HCT116 (cell line): ENCODE measurements at regions not wholly inside any gene's neighbourhood (a gene's known extent, or its start where the extent isn't known, plus 50 kb on each side); places are given as distances from the start of the nearest gene placed in this dataset.

Experiments
- CTCF ChIP-seq, 3 experiments: fragments of 200-600 bp in 1 of 3; sonication (generic) in 1 of 3; IDR thresholded peaks in 2 of 3; conservative IDR thresholded peaks in 1 of 3; 2 replicates each; pipeline ENCODE4 v1.5.1; 2012 to 2017; ENCODE audit warnings: low read depth in 2 of 3, low read length in 2 of 3, antibody characterized with exemption in 1 of 3, borderline replicate concordance in 1 of 3, control low read depth in 1 of 3, mild to moderate bottlenecking in 1 of 3, mixed read lengths in 1 of 3, mixed run types in 1 of 3, moderate library complexity in 1 of 3; ENCODE audit not compliant: insufficient read depth in 1 of 3
- EZH2 ChIP-seq: fragments of 200-600 bp; sonication (generic); IDR thresholded peaks from 2 replicates; pipeline ENCODE4 v1.6.1; 2017; ENCODE audit warnings: antibody characterized with exemption, mixed run types
- EZH2phosphoT487 ChIP-seq: fragments of 200-600 bp; IDR thresholded peaks from 2 replicates; pipeline ENCODE4 v1.6.1; 2018; ENCODE audit warnings: antibody characterized with exemption, borderline replicate concordance
- MAX ChIP-seq: IDR thresholded peaks from 2 replicates; pipeline ENCODE4 v1.6.1; 2012
- POLR2A ChIP-seq: IDR thresholded peaks from 2 replicates; pipeline ENCODE4 v1.7.0; 2011; ENCODE audit warnings: borderline replicate concordance; ENCODE audit not compliant: insufficient read depth, insufficient read length; ENCODE audit errors: extremely low read depth
- POLR2AphosphoS5 ChIP-seq: IDR thresholded peaks from 2 replicates; pipeline ENCODE4 v1.6.1; 2011; ENCODE audit warnings: mild to moderate bottlenecking, low read depth, low read length, moderate library complexity
- SP1 ChIP-seq: IDR thresholded peaks from 2 replicates; pipeline ENCODE4 v1.6.1; 2012; ENCODE audit warnings: low read depth
- YY1 ChIP-seq: IDR thresholded peaks from 2 replicates; pipeline ENCODE4 v1.6.1; 2011; ENCODE audit warnings: low read length, low read depth, moderate library complexity, mild to moderate bottlenecking; ENCODE audit not compliant: insufficient replicate concordance; ENCODE audit errors: extremely low read depth
- ZBTB33 ChIP-seq: IDR thresholded peaks from 2 replicates; pipeline ENCODE4 v1.6.1; 2011; ENCODE audit warnings: mild to moderate bottlenecking, low read length, moderate library complexity; ENCODE audit not compliant: insufficient replicate concordance; ENCODE audit errors: extremely low read depth
- ZFX ChIP-seq: fragments of 450-650 bp; IDR thresholded peaks from 2 replicates; pipeline ENCODE4 v1.6.1; 2017

- TF ChIP-seq ZFX: no peak
- no peak for TF ChIP-seq POLR2A
- no peak for TF ChIP-seq CTCF (IDR thresholded peaks at IDR 0.05 in 2 of 3, conservative IDR thresholded peaks at IDR 0.05 in 1 of 3; ENCODE audit: borderline replicate concordance in 1 of 3, insufficient read depth in 1 of 3, low read depth in 2 of 3, low read length in 2 of 3)
- no peak for TF ChIP-seq ZBTB33
- TF ChIP-seq YY1: no peak
- TF ChIP-seq EZH2: no peak
- no peak for TF ChIP-seq EZH2phosphoT487
- no peak for TF ChIP-seq MAX
- TF ChIP-seq SP1: no peak
- TF ChIP-seq POLR2AphosphoS5: no peak
Observed at GRCh38 chr3:15873415-15873814, 75.6 kb upstream of the ANKRD28 start.
